Osteocyte (in vitro differentiated cells): ENCODE measurements at regions not wholly inside any gene's neighbourhood (a gene's known extent, or its start where the extent isn't known, plus 50 kb on each side); places are given as distances from the start of the nearest gene placed in this dataset.

ENCODE experiments used
- DNase-seq: peaks from one replicate; pipeline ENCODE4 v3.0.0; 2021; ENCODE audit warnings: mixed read lengths; ENCODE audit not compliant: unreplicated experiment; ENCODE audit errors: extremely low spot score
- H3K27ac Mint-ChIP-seq: one replicate; pipeline ENCODE4 v1.8.0; 2021; ENCODE audit warnings: mild to moderate bottlenecking, mixed read lengths; ENCODE audit not compliant: unreplicated experiment
- H3K27me3 Mint-ChIP-seq: one replicate; pipeline ENCODE4 v1.8.0; 2021; ENCODE audit warnings: mixed read lengths; ENCODE audit not compliant: unreplicated experiment
- H3K36me3 Mint-ChIP-seq: one replicate; pipeline ENCODE4 v1.8.0; 2021; ENCODE audit warnings: mixed read lengths; ENCODE audit not compliant: unreplicated experiment
- H3K4me1 Mint-ChIP-seq: one replicate; pipeline ENCODE4 v1.8.0; 2021; ENCODE audit warnings: mixed read lengths; ENCODE audit not compliant: unreplicated experiment
- H3K4me3 Mint-ChIP-seq: one replicate; pipeline ENCODE4 v1.8.0; 2021; ENCODE audit warnings: mild to moderate bottlenecking, moderate library complexity, mixed read lengths; ENCODE audit not compliant: unreplicated experiment
- H3K9me3 Mint-ChIP-seq: one replicate; pipeline ENCODE4 v1.8.0; 2021; ENCODE audit warnings: mixed read lengths; ENCODE audit not compliant: unreplicated experiment
- CTCF ChIP-seq: fragments of 200-600 bp; sonication (generic); IDR thresholded peaks from 2 replicates; pipeline ENCODE4 v1.5.0; 2021; ENCODE audit warnings: antibody characterized with exemption, mild to moderate bottlenecking, moderate library complexity

DNA sequence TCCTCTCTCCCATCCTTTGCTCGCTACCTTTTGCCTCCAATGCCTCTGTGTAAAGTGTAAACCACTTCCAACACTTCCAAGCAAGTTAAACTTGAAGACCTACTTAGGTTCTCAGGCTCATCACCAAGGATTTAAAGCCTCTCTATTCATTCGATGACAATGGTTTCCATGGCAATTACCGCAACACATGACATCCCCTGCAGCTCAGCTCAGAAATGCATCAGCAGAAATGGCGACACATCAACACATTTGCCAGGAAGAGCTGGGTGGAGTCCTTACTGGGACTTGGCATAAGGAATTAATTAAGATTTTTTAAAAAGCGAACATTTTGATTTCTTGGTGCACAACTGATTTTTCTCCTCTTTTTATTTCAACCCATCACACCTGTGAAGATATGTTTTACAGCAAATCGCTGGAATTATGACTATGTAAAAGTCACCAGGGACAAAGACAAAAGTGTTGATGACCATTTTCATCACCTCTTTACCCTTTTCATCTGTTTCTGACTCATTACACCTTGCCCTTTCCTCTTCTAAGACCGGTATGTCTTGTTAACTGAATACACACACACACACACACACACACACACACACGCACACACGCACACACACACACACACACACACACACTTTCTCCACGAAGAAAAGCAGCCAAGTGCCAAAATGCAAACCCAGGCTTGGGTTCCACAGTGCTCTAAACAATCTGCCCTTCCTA lies 453.4 kb upstream of the CELF2 start:
- no peak overlapping the region for H3K27ac Mint-ChIP-seq

GRCh38 chr10:10576937-10577336 lies 440.7 kb upstream of the CELF2 start:
- Mint-ChIP-seq H3K27me3 (no peaks in the 10 kb centered on the region), H3K9me3 (peaks cover 5% of the 10 kb centered on the region), H3K27ac (no peak overlapping the region), H3K36me3 (no peaks in the 10 kb centered on the region), H3K4me3 (no peak overlapping the region), H3K4me1 (no peaks in the 10 kb centered on the region)
- TF ChIP-seq CTCF, result no peak
- DNase-seq, result no peak

More for the DNA sequence above, 453.4 kb upstream of the CELF2 start:
- Mint-ChIP-seq H3K4me1 (peaks cover 6% of the 10 kb centered on the region), H3K27me3 (peaks cover 4% of the 10 kb centered on the region), H3K9me3 (no peaks in the 10 kb centered on the region), H3K36me3 (no peaks in the 10 kb centered on the region), H3K4me3 (no peak overlapping the region)
- DNase-seq, result no peak
- TF ChIP-seq CTCF, result no peak

GRCh38 chr10:10579709-10580108 lies 438.0 kb upstream of the CELF2 start:
- no peaks in the 10 kb centered on the region for H3K4me1 Mint-ChIP-seq
- no peaks in the 10 kb centered on the region for H3K27me3 Mint-ChIP-seq

GRCh38 chr10:10584161-10584560 lies 433.5 kb upstream of the CELF2 start:
- no peak for TF ChIP-seq CTCF

More at GRCh38 chr10:10579709-10580108, 438.0 kb upstream of the CELF2 start:
- no peak overlapping the region for H3K27ac Mint-ChIP-seq
- no peak overlapping the region for H3K4me3 Mint-ChIP-seq
- peaks cover 5% of the 10 kb centered on the region for H3K9me3 Mint-ChIP-seq
- no peak for TF ChIP-seq CTCF
- H3K36me3 Mint-ChIP-seq, result no peaks in the 10 kb centered on the region
- DNase-seq, result no peak

DNA sequence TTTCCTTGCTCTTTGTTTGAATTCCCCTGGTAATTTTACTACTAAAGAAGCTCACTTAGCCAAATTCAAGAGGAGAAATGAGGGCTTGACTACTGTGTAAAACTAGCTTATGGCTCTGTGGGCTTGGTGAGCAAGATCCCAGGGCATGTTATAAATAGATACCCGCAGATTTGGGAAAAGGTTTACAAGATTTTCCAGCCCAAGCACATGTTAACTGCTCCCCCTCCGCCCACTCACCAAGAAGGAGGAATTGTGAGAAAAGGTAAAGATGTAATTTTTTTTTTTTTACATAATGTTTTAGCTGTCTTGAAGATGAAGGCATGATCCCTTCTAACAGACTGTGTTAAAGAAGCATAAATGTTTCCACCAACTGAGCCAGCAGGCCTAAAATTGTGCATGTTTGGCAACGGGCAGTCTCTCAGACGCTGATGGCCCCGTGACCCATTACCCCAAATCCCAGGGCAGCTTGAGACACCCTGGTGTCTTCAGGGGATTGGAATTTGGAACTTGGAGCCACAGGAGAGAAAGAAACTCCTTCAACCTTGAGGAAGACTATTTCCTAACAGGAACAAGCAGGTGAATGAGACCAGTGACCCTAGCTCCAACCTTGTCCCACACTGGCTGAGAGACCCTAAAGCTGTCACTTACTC lies 429.8 kb upstream of the CELF2 start:
- Mint-ChIP-seq H3K9me3 (peaks cover 4% of the 10 kb centered on the region), H3K4me3 (no peak overlapping the region), H3K36me3 (no peaks in the 10 kb centered on the region), H3K27ac (no peak overlapping the region), H3K27me3 (no peaks in the 10 kb centered on the region), H3K4me1 (peaks cover 8% of the 10 kb centered on the region)
- no peak for TF ChIP-seq CTCF
- no peak for DNase-seq

More at GRCh38 chr10:10584161-10584560, 433.5 kb upstream of the CELF2 start:
- no peak overlapping the region for H3K4me3 Mint-ChIP-seq
- H3K9me3 Mint-ChIP-seq, result no peaks in the 10 kb centered on the region
- no peak overlapping the region for H3K27ac Mint-ChIP-seq
- H3K36me3 Mint-ChIP-seq, result no peaks in the 10 kb centered on the region
- no peak for DNase-seq
- peaks cover 3% of the 10 kb centered on the region for H3K4me1 Mint-ChIP-seq
- H3K27me3 Mint-ChIP-seq, result no peaks in the 10 kb centered on the region
